Muscle layer of colon (tissue), 2 donors: ENCODE measurements at regions not wholly inside any gene's neighbourhood (a gene's known extent, or its start where the extent isn't known, plus 50 kb on each side); places are given as distances from the start of the nearest gene placed in this dataset.
"Not testable (repeated sequence)": the region's sequence is repeated elsewhere in the genome, so short reads cannot be mapped to it uniquely, and the experiment has no call there.

Experiments
- H3K27ac ChIP-seq: one replicate; pipeline ENCODE4 v1.7.0; 2013; ENCODE audit warnings: low read depth, mild to moderate bottlenecking, low read length, moderate library complexity
- H3K27me3 ChIP-seq, 2 donors: one replicate each; pipeline ENCODE4 v1.7.0; 2013; ENCODE audit warnings: low read length in 2 of 2, mild to moderate bottlenecking in 2 of 2; ENCODE audit not compliant: insufficient read depth in 2 of 2, control insufficient read depth in 1 of 2
- H3K36me3 ChIP-seq: one replicate; pipeline ENCODE4 v1.7.0; 2013; ENCODE audit warnings: mild to moderate bottlenecking, low read length; ENCODE audit not compliant: insufficient read depth
- H3K4me1 ChIP-seq: one replicate; pipeline ENCODE4 v1.7.0; 2013; ENCODE audit warnings: mild to moderate bottlenecking, low read length; ENCODE audit not compliant: insufficient read depth
- H3K4me3 ChIP-seq, 2 donors: one replicate each; pipeline ENCODE4 v1.7.0; 2013; ENCODE audit warnings: low read length in 2 of 2, low read depth in 1 of 2, mild to moderate bottlenecking in 1 of 2, moderate library complexity in 1 of 2
- H3K9ac ChIP-seq: one replicate; pipeline ENCODE4 v1.7.0; 2013; ENCODE audit warnings: low read length
- H3K9me3 ChIP-seq: one replicate; pipeline ENCODE4 v1.7.0; 2013; ENCODE audit warnings: mild to moderate bottlenecking, low read length
- donor health status: abdominal sarcoma.
- donor health status: Adenocarcinoma of cecum.

DNA sequence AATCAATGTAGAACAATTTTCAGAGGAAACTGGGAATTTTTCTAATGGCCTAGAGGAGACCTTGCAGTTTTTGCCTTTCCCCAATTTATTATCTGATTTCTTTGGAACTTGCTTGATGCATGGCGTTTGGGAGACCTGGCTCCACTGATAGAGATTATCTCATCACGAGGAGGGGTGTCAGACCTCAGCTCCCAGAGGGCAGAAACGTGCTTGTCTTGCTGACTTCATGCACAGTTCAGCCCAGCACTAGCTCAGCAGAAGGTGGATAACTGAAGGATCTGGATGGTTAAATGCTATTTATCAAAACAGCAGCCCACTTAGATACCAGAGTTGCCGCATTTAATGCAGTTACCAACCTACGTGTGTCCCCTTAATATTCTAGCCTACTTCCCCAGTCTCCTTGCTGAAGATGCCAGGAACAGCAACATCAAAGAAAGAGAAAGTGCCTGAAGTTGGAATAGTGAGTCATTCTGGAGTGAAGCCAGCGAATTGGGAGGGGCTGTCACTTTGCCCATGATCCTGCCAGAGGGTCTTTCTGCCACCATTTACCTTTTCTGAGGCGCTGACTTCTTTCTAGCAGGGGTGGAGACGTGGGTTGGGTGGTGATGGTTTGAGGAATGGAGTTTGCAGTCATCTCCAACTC, 133.5 kb upstream of the CADM1 start:
- no peaks in the 10 kb centered on the region for H3K27me3 ChIP-seq
- no peaks in the 10 kb centered on the region for H3K9me3 ChIP-seq
- no peak overlapping the region for H3K27ac ChIP-seq
- no peak overlapping the region for H3K4me3 ChIP-seq
- H3K4me1 ChIP-seq = no peaks in the 10 kb centered on the region
- no peak overlapping the region for H3K9ac ChIP-seq
- H3K36me3 ChIP-seq = no peaks in the 10 kb centered on the region

- Histone ChIP-seq H3K27ac (no peak overlapping the region), H3K4me1 (no peaks in the 10 kb centered on the region)
Measured at GRCh38 chr11:115636753-115637527, 132.7 kb upstream of the CADM1 start.

DNA sequence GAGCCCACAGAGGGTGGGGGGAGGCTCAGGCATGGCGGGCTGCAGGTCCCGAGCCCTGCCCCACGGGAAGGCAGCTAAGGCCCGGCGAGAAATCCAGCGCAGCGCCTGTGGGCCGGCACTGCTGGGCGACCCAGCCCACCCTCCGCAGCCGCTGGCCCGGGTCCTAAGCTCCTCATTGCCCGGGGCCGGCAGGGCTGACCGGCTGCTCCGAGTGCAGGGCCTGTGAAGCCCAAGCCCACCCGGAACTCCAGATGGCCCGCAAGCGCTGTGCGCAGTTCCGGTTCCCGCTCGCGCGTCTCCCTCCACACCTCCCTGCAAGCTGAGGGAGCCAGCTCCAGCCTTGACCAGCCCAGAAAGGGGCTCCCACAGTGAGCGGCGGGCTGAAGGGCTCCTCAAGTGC, 129.8 kb upstream of the CADM1 start:
- H3K27ac ChIP-seq, H3K9ac ChIP-seq, H3K9me3 ChIP-seq, H3K36me3 ChIP-seq, H3K27me3 ChIP-seq, H3K4me3 ChIP-seq, H3K4me1 ChIP-seq: not testable (repeated sequence)

More at GRCh38 chr11:115636753-115637527, 132.7 kb upstream of the CADM1 start:
- Histone ChIP-seq H3K36me3 (no peaks in the 10 kb centered on the region), H3K9ac (no peak overlapping the region), H3K27me3 (no peaks in the 10 kb centered on the region), H3K9me3 (no peaks in the 10 kb centered on the region), H3K4me3 (no peak overlapping the region)

DNA sequence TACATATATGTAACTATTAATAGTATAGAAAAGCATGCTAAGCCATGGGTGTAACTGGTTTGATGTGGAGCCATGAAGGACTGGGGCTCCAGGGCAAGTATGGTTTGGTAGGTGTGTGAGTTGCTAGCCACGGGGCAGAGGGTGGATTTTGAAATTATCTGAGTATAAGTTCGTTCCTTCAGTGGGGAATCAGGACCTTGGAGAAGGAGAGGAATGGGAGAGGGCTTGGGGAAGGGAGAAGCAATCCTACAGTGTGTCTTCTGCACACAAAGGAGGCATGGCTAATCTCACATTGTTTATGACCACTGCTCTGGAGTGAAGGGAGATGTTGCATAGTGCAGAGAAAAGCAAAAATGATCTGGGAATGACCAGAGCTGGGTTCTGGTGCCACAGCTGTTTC, 127.8 kb upstream of the CADM1 start:
- Histone ChIP-seq H3K4me1 (no peaks in the 10 kb centered on the region), H3K27me3 (no peaks in the 10 kb centered on the region), H3K9me3 (no peaks in the 10 kb centered on the region), H3K36me3 (no peaks in the 10 kb centered on the region), H3K4me3 (no peak overlapping the region), H3K27ac (no peak overlapping the region), H3K9ac (no peak overlapping the region)

DNA sequence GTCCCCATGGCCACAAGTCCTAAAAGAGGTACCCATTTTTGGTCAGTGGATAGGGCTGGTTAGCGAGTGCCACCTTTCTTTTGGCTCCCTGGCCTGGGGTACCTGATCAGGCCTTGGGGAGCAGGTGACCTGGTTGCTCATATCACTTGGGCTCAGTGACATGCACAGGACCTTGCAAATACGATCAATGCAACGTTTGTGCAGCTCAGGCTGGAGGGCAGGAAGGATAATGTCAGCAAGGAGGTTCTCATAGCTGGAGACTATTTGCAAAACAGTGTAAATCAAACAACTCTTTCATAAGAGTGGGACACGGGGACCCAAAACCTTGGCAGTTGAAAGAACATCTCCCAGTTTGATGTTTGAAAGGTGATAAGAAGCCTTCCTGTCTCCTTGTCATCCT, 127.4 kb upstream of the CADM1 start:
- H3K9me3 ChIP-seq = no peaks in the 10 kb centered on the region
- H3K36me3 ChIP-seq = no peaks in the 10 kb centered on the region
- H3K9ac ChIP-seq = no peak overlapping the region

DNA sequence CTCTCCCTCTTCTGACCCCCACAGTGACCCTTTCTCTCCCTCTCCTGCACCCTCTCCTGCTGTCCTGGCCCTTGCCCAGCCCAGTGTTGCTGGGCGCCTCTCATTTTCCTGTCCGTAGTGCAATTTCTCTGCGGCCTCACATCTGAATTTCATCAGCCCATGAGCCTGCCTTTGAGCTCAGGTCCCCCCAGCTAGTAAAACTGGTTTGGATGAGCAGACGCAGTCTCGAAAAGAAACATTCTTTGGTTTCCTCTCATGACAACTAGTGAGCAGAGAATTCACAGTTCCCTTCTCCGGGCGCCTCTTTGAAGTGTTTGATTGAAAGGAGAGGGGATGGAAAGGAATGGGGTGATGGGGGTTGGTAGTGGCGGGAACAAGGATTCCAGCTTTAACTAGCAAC, 126.0 kb upstream of the CADM1 start:
- no peak overlapping the region for H3K4me3 ChIP-seq
- H3K9ac ChIP-seq = no peak overlapping the region
- no peaks in the 10 kb centered on the region for H3K36me3 ChIP-seq
- no peaks in the 10 kb centered on the region for H3K27me3 ChIP-seq
- H3K27ac ChIP-seq = no peak overlapping the region
- no peaks in the 10 kb centered on the region for H3K9me3 ChIP-seq
- H3K4me1 ChIP-seq = no peaks in the 10 kb centered on the region

More for the DNA sequence above, 127.4 kb upstream of the CADM1 start:
- Histone ChIP-seq H3K4me1 (no peaks in the 10 kb centered on the region), H3K27ac (no peak overlapping the region), H3K27me3 (no peaks in the 10 kb centered on the region), H3K4me3 (no peak overlapping the region)

- Histone ChIP-seq H3K27ac (no peak overlapping the region), H3K4me1 (no peaks in the 10 kb centered on the region), H3K36me3 (no peaks in the 10 kb centered on the region), H3K4me3 (no peak overlapping the region), H3K9me3 (no peaks in the 10 kb centered on the region), H3K9ac (no peak overlapping the region), H3K27me3 (no peaks in the 10 kb centered on the region)
Measured at GRCh38 chr11:115629456-115630015, 125.3 kb upstream of the CADM1 start.

DNA sequence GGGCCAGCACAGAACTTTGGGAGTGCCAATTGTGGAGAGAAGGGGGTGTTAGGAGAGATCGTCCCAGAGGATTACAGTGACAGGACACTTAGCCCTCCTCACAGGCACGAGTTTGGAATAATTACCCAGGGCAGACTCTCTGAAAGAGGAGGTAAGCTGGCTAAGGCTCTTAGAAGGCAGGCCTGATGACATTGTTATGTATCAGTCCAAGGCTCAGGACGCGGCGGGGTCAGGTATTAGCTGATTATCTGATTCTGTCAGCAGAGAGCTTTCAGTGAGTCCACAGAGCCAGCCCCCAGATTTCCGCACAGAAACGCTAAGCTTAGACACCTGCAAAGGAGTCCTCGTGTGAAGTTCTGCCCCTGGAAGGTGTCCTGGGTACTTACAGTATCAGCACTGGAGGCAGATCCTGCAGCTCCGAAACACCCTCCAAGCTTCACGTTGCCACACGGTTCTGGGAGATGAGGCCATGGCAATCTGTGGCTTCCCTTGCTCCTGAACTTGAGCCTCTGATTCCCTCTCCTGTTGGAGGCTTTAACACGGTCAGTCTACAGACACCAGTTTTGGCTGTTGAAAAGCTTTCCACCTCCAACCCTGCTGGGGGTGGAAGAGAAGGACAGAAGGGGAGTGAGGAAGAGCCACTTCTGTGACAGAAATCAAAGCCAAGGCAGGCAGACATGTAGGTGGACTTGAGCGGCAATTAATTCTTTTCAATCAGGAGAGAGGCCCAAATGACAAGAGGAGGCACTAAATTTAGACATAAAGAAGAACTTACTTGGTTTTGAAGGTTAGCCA, 123.6 kb upstream of the CADM1 start:
- no peak overlapping the region for H3K27ac ChIP-seq
- H3K9me3 ChIP-seq = no peaks in the 10 kb centered on the region
- H3K4me3 ChIP-seq = no peak overlapping the region
- no peak overlapping the region for H3K9ac ChIP-seq
- H3K36me3 ChIP-seq = no peaks in the 10 kb centered on the region
- no peaks in the 10 kb centered on the region for H3K27me3 ChIP-seq
- H3K4me1 ChIP-seq = no peaks in the 10 kb centered on the region

DNA sequence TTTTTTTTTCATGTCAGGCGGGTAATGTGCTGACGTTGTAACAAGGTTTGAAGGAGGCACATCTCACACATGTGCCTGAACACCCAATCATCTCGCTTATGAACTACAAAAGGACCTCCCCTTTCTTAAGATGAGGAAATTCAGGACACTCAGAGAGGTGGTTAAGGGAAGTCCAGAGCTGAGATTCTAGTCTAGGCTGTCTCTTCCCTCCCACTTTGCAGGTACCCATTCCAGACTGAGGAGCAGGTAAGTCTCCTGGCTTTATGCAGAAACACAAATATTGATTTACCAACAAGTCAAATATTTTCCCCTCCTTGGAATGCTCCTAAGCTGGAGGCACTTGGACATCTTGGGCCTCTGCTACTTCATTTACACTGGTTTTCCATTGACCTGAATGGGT, 122.9 kb upstream of the CADM1 start:
- no peaks in the 10 kb centered on the region for H3K9me3 ChIP-seq
- no peak overlapping the region for H3K27ac ChIP-seq
- H3K4me1 ChIP-seq = peaks cover 5% of the 10 kb centered on the region
- no peak overlapping the region for H3K4me3 ChIP-seq
- H3K36me3 ChIP-seq = no peaks in the 10 kb centered on the region
- no peak overlapping the region for H3K9ac ChIP-seq
- no peaks in the 10 kb centered on the region for H3K27me3 ChIP-seq

DNA sequence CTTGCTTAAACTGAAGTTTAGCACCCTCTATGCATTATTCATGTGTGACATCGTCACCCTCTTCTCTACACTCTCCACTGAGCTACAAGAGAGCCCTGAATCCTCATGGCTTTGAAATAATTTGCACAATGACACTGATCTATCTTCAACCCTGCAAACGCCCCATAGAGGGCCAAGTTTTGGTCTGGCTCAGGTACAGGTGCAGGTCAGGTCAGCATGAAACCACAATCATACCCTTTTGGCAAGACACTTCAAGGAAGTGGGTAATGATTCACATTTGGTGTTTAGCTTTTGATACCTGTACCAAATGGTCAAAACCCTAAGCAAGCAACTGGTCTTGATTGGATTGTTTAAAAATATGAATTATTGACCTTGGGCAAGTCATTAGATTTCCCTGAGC, 122.2 kb upstream of the CADM1 start:
- Histone ChIP-seq H3K27ac (no peak overlapping the region), H3K4me3 (no peak overlapping the region), H3K9ac (no peak overlapping the region), H3K9me3 (no peaks in the 10 kb centered on the region), H3K36me3 (no peaks in the 10 kb centered on the region), H3K27me3 (no peaks in the 10 kb centered on the region), H3K4me1 (peaks cover 5% of the 10 kb centered on the region)

- Histone ChIP-seq H3K9ac (no peak overlapping the region), H3K27ac (no peak overlapping the region), H3K9me3 (no peaks in the 10 kb centered on the region), H3K4me3 (no peak overlapping the region), H3K36me3 (no peaks in the 10 kb centered on the region), H3K4me1 (peaks cover 5% of the 10 kb centered on the region), H3K27me3 (no peaks in the 10 kb centered on the region)
Measured at GRCh38 chr11:115625502-115625901, 121.3 kb upstream of the CADM1 start.
